Esophagus squamous epithelium (tissue), 4 donors: ENCODE measurements at regions not wholly inside any gene's neighbourhood (a gene's known extent, or its start where the extent isn't known, plus 50 kb on each side); places are given as distances from the start of the nearest gene placed in this dataset.

Source experiments
- POLR2A ChIP-seq, 4 donors: fragments of 450-650 bp; IDR thresholded peaks; one replicate each; pipeline ENCODE4 v1.6.1; 2017; ENCODE audit warnings: antibody characterized with exemption in 4 of 4, mild to moderate bottlenecking in 4 of 4, moderate library complexity in 3 of 4
- TF ChIP-seq, protein P1 (sequence below), 6 experiments: fragments of 450-650 bp in 4 of 6; fragments of 200-600 bp in 2 of 6; sonication (generic) in 2 of 6; IDR thresholded peaks; one replicate each; pipeline ENCODE4 v1.5.1; 2016 to 2019; ENCODE audit warnings: antibody characterized with exemption in 6 of 6, mild to moderate bottlenecking in 4 of 6, moderate library complexity in 4 of 6

- TF ChIP-seq, protein P1, sequence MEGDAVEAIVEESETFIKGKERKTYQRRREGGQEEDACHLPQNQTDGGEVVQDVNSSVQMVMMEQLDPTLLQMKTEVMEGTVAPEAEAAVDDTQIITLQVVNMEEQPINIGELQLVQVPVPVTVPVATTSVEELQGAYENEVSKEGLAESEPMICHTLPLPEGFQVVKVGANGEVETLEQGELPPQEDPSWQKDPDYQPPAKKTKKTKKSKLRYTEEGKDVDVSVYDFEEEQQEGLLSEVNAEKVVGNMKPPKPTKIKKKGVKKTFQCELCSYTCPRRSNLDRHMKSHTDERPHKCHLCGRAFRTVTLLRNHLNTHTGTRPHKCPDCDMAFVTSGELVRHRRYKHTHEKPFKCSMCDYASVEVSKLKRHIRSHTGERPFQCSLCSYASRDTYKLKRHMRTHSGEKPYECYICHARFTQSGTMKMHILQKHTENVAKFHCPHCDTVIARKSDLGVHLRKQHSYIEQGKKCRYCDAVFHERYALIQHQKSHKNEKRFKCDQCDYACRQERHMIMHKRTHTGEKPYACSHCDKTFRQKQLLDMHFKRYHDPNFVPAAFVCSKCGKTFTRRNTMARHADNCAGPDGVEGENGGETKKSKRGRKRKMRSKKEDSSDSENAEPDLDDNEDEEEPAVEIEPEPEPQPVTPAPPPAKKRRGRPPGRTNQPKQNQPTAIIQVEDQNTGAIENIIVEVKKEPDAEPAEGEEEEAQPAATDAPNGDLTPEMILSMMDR (IDR thresholded peaks at IDR 0.05) = no peak
- TF ChIP-seq POLR2A (IDR thresholded peaks at IDR 0.05) = no peak
Observed at GRCh38 chr11:28539239-28540030, 431.2 kb downstream of the METTL15 start.
